CD4-positive, alpha-beta T cell treated with Interleukin-17A for 1 hour (primary cell): ENCODE measurements at regions not wholly inside any gene's neighbourhood (a gene's known extent, or its start where the extent isn't known, plus 50 kb on each side); places are given as distances from the start of the nearest gene placed in this dataset.

ENCODE experiments used
- DNase-seq: peaks from one replicate; pipeline ENCODE4 v3.0.0-alpha.2; 2020

DNA sequence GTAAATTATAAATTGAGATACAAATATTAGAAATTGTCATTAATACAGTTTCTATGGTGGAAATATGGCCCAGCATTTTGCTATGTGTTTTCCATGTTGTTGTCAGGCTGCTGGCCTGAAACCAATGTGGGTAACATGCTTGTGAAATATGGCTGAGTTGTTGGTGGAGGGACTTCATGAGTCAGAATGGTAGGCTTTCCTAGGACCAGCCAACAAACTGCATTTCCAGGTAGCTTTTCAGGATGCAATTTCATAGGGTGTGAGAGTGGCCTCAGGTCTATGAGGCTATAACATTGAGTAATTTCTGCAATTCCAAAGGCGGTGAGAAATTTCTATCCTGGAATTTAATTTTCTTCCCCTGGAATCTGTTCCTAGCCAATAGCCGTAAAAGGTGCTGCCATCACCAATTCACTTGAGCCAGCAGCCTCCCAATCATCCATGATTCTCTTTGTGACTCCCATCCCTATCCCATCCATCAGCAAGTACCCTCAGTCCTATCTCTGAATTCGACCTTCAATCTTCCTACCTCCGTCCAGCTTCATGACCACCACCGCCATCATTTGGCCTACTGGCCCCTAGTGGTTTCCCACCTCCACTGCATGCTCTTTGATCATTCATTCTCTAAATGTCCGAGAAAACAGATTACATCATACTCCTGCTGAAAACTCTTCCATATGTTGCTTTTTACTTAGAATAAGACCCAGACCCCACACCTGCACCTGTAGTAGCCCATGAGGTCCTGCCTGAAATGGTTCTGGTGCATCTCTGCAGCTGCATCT is 276.6 kb upstream of the CFAP20DC start:
- DNase-seq, result no peak

DNA sequence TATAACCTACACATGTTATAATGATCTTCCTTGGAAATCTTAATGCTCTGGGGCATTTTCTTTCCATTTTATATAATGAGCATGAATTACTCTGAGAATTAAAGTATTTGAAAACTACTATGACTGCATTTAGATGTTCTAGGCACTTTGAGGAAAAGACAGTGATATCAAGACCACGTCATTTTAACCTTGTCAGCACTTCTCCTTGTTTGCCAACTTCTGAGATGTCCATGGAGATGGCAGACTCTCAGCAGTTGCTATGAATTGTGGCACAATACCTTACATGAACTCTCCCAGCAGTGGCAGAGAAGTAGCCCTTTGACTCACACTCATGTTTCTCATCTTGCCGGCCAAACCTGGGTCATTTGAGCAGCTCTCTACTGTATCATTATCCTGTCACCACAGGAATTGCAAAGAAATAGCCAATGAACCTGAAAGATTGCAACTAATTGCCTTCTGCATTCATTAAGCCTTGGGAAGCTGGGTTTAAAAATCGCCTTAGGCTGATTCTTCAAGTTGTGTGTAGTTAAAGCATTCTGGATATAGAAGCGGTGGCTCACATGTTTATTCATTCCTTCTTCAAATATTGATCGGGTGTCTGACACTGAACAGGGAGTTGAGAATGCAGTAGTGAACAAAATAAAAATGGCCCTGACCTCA is 272.2 kb upstream of the CFAP20DC start:
- DNase-seq, result no peak

DNA sequence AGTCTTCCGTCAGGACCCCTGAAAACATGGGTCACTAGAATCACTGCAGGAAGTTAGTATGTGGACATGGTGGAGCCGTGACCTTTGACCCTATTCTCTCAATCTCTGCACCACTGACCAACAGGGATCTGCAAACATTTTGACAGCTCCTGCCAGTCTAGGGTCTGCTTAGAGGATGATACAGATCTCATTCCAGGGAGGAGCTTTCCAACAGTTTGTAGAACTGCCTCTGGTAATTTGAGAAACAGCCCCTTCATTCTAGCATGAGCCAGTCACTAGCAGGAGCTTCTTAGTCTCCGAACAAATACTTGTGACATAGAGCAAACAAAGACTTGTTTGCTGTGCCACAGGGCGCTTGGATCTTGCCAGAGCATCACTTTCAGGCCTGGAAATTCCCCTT is 270.3 kb upstream of the CFAP20DC start:
- no peak for DNase-seq

DNA sequence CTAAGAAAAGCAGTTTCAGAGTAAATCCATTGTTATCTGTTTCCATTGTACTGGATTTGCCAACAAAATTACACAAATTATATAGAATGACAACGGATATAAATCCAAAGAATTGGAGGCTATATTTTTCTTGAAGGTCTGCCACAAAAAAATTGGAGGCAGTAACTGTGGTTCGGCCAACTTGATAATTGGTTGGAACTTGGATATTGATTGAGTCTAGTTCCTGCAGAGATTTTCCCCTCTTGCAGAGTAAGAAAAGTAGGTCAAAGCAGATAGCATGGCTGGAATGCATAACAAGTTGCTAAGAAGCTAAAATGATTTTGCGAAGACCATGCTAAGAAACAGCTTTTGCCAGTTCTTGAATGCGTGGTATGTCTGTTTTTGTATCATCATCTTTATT is 269.6 kb upstream of the CFAP20DC start:
- DNase-seq, result no peak

DNA sequence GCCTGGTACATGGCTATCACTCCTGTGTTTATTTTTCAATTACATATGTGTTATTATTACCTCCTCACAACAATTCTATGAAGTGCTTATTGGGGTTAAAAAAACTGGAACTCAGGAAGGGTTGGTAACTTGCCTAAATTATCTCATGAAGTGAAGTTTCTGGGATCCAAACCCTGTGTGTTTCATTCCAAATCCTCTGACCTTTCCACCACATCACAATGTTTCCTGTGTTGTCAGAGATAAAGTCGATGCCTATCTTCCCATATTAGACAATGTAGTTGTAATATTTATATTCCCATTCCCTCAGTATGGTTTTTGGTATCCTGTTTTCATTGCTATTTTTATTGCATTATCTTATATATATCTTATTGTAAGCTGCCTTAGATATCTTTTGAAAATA is 269.1 kb upstream of the CFAP20DC start:
- DNase-seq, result no peak

DNA sequence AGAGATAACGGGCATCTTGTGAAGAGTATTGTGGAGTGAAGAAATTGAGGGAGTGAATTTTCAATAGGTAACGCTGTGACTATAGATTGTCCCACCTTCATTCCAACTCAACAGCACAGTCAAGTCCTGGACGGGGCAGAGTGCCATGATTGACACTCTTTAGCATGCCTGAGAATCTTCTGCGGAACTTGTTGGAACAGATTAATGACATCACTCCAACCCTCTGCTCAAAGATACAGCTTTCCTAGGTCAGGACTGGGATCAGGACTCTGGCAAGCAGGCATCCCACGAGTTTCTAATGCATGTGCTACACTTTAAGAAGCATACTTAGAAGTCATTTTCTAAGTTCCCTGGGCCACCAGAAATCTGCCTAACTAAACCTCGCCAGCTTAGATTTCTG is 267.6 kb upstream of the CFAP20DC start:
- DNase-seq, result no peak

DNA sequence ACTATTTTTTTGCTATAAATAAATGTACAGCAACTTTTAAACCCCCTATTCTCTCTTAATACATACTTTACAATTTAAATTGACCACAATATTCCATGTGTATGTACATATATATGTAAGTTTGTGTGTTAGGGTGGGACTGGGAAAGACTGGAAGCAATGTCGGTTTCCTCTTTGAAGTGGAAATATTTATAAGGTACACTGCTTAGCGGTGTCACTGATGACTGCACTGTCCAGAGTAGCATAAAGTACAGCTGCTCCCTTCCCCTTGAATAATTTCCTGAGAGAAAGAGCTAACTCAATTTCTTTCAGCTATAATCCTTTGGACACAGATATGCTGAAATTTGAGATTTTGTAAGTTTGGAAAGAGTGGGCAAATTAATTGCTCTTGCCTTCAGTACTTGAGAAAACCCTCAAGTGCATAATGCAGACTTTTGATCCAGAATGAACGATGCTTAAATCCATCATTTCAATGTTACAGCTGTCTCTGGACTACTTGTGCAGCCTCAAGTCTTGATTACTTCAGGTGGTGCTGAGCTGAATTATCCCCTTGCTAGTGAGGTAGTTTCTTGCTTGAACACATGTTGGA is 267.0 kb upstream of the CFAP20DC start:
- no peak for DNase-seq

DNA sequence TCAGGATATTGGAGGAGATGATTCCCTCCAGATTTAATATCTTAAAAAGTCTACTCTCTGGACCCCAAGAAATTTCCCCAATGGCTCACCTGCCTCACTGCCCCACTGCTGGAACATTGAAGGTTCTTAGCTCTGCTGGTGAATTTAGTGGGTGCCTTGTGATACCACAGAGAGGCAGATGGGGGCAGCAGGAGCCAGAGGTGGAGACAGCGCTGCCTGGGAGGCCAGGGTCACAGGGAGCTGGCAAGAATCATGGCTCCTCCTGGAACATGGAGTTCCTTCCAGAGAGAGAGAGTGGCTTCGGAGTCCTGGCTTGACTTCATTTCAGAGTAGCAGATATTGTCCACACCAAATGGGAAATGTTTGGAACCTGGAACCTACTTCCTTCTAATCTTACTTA is 263.5 kb upstream of the CFAP20DC start:
- DNase-seq, result peak; percentile 38

DNA sequence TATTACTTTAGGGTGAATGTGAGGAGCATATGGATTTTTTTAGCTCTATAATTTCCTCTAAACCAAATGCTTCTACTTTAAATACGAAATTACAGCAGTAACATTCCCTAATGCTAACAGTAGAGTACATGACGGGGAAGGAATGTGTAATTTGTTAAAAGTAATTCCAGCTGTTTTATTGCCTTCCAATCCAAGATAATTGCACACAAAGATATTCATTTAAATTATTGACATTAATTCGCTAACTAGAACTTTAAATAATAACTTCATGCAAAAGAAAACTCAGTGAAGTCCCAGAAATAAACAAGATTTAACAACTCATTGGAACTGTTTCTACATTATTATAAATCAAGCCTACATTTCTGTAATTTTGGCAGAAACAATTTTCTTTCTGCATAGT is 261.4 kb upstream of the CFAP20DC start:
- no peak for DNase-seq

DNA sequence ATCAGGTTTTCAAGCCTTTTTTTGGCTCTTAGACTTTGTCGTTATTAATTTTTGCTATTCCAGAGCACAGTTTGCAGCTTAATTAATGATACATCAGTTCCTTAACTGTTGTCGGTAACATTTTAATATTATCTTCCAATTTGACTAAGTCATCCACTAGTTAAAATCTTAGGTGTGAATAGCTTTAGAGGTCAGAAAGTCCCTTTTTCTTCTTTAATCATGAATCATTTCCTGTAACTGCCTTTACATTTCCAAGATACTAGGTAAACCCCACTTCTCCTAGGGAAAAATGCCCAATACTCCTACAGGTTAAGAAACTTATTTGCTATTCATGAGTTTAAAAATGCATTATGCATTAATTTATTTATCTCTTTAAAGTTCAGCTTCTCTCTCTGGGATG is 260.9 kb upstream of the CFAP20DC start:
- DNase-seq, result no peak

DNA sequence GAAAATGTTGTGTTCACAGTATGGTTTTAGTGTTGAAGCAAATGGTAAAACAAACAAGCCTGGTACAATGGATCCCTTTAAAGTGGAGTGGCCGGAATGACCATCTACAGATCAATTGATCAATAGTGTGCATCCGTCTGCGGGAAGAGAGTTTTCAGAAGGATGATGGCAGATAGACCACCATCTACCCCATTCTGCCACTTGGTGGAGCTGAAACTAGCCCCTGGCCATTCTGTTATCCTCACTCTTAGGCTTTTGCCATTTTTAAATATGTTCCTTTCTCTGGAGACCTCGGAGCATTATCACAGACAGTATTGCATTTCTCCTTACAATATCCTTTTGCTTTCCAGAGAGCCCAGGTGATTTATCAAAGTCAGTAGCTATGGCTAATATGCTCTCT is 258.9 kb upstream of the CFAP20DC start:
- DNase-seq, result no peak

DNA sequence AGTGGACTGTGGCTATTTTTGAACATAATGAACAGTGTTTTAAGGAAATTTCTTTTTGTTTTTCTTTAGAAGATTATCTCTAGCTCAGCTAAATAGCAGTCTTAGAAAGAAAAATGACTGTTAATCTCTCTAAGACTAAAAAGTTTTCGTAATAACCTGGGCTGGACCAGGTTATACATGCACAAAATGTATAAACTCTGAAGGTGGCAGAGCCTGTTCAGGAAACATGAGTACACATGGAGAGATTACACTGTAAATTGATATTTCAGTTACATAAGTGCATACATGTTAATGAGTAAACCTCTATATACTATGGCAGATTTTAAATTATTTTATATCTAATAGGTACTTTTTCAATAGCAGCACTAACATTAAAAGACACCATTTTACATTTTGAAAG is 258.2 kb upstream of the CFAP20DC start:
- DNase-seq, result no peak

DNA sequence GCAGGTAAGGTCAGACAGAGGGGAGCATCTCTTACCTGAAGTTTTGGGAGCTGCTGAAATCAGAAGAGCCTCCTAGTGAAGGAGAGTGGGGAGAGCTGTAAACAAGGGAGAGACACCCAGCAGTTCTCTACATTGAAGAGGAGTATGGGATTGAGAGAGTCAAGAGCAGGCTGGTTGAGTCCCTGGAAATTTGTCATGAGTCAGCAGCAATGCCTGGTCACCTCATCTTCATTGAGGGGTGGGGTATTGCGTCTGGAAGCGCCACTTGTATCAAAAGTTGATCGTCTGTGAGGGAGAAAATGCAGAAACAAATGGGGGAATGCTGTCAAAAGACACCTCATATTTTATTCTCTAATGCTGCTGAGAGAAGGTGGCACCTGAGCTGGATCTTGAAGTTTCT is 256.6 kb upstream of the CFAP20DC start:
- DNase-seq, result no peak

DNA sequence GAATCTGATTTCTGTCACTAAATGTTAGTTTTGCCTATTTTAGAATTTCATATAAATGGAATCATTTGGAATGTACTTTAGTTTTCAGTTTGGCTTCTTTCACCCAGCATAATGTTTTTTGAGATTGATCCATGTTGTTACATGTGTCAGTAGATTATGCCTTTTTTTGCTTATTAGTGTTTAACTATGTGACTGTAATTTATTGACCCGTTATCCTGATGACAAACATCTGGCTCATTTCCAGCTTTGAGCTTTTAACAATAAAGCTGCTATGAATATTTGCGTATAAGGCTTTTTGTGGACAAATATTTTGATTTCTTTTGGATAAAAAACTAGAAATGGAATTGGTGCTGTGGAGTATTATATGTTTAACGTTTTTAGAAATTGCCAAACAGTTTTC is 254.5 kb upstream of the CFAP20DC start:
- no peak for DNase-seq

DNA sequence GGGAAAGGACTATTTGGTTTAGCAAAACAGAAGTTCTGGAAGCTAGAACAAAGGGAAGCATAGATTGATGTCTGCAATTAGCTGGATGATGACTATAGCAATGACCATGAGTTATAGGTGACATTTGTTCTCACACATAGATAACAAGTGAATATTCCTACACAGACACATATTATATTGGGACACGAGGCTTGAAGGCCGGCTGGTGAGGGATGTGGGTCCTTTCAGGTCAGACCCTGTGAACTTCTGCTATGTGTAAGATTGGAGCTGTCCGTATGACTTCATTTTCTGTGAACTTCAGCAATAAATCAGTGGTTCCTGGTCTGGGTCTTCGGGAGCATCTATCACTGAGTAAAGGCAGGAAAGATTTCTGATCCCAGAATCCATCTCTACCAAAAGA is 253.6 kb upstream of the CFAP20DC start:
- no peak for DNase-seq

DNA sequence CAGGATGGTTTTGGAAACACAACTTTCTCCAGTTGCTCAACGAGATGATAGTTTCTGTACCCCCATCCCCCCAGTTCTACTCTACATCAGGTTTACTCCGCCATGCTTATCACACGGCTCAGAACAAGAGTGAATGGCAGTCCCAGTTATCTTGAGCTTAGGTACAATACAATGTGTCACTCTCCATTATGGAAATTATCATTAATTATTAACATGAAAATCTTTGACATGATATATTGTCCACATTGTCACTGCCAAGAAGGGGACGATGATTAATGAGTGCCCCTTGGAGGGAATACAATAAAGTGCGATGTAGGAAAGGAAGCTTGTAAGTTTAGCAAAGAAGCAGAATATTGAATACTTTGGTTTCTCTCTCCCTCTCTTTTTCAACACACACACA is 252.6 kb upstream of the CFAP20DC start:
- no peak for DNase-seq

DNA sequence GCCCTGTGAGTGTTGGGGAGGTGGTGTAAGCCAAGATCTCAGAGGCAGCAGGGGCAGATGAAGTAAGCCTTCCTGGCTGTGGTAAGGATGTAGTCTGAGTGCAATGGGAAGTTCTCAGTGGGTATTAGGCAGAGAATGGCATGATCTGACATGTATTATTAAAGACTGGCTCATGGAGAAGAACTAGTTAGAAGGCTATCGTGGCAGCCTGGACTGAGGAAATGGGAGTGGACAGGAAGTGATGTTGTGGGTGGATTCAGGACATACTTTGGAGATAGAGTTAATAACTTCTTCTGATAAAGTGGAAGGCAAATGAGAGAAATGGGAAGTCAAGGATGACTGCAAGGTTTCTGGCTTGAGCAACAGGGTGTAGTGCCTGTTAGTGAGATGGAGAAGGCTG is 250.9 kb upstream of the CFAP20DC start:
- no peak for DNase-seq

DNA sequence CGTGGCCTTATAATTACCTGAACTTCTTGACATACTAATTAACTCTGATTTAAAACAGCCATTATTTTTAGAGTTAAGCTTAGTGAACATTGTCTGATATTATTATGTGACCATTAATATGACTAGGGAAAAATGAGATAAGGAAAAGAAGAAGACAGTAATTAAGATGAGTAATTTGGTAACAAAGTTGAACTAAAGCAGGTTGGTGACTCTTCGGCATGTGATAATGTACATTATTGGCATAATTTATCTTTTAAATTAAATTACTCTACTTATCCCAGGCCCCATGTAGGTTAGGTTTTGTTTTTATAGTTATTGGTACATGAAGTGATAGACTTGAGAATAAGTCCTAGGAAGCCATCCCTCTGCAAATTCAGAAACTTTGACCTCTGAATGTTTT is 249.7 kb upstream of the CFAP20DC start:
- no peak for DNase-seq

DNA sequence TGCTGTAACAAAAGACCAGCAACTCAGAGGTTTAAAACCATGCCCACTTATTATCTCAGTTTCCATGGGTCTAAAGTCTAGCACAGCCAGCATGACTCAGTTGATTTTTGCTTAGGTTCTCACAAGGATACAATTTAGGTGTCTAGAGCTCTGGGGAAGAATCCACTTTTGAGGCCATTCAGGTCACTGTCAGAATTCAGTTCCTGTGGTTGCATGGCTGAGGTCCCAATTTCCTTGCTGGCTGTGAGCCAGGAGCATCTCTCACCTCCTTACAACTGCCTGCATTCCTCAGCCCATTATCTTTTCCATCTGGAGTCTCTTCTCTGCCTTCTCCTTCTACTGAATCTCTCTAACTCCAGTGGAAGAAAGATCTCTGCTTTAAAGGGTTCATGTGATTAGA is 240.5 kb upstream of the CFAP20DC start:
- DNase-seq, result no peak

DNA sequence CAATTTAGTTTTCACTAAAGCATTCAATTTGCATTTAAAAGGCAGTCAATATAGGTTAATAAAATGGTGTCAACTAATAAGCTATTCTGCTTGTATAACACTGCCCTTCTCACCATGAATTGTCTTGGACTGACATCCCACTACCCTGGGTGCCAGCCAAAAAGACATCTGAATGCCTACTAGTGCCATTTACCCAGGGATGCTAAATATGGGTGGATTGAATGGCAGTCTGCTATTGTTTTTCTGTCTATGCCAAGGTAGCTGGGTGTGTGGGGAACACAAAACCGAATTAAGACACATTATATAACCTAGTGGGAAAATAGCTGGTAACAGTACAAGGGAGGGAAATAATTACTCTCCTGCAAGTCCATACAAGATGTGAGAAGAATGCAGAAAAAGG is 240.0 kb upstream of the CFAP20DC start:
- DNase-seq, result no peak

DNA sequence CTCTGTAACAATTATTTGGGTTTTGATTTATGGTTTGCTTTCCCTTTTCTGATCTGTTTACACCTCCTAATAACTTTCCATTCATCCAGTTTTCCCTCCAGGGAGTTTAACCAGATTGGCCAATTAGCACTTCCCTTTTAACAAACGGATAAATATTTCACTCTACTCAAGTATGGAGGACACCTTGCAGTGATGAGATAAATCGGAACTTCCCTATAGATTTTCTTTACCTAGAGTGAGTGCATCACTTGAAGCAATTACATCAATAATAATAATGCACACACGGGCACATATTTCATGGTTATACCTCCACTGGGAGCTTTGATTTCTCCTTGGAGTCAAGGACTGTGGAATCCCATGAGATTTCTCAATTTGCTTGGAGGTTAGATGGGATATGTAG is 239.1 kb upstream of the CFAP20DC start:
- DNase-seq, result no peak

DNA sequence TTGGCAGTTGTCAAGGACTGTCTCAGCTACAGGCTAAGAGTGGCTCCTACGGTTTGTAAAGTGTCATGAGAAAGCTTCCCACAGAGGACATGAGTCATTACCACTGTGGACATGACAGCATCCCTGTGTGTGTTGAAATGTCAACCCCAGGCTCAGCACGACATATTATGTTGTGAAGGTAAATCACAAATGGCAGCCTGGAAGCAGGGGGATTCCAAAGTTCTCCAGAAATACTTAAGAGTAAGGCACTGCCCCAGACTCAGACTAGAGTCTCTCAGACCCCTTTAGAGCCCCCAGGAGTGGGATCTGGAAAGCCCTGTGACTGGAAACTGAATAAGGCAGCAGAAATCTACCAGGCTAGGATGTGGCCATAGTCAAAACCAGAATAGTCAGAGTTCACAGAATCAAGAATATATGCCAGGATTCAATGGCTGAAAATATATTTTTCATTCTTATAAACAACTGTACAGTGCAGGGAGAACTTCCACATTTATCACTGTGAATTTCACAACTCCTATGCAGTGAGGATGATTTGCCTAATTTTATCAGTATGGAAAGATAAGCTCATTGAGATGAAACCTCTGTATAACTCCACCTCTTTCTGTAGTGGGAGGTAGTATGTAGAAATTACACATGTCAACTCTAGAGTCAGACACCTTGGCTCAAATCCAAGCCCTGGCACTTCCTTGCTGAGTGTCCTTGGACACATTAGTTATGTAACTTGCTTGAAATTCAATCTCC is 237.1 kb upstream of the CFAP20DC start:
- no peak for DNase-seq

DNA sequence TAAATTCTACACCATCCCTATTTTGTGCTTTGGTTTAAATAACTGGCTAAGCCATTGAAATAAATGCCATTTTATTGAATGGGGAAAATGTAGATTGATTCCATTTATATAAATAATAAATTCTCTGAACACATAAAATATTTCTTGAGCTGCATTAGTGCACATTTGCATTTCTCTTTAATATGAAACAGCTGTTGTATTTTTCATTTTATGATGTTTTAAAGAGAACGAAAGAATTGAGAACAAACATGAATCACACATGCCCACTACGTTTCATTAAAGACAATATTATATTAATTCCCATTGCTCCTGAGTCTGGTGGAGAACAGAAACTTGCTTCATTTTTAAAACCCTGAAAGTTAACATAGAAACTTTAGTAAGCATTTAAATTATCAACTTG is 235.7 kb upstream of the CFAP20DC start:
- DNase-seq, result no peak

DNA sequence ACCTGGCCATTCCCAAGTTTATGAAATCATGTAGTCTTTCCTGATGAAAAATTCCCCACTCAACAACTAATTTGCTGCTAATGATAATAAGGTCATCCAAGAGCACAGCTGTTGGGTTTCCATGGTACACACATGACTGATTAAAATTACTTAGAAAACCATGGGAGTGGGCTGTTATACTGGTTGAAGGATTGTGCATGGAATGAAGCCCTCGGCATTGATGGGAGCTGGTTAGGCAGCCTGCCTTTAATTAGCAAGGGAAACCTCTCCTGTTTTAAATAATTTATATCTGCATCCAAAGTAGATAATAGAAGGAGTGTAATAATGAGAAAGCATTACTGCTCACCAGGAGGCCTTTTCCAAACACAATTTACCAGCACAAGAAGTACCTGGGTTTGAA is 235.1 kb upstream of the CFAP20DC start:
- DNase-seq, result no peak
